ENCODE measurements at regions not wholly inside any gene's neighbourhood (a gene's known extent, or its start where the extent isn't known, plus 50 kb on each side); places are given as distances from the start of the nearest gene placed in this dataset.

- ATAC-seq, result no peak
- Histone ChIP-seq H3K27ac (ENCODE audit: extremely low read length, insufficient read depth, low read length) (no peak overlapping the region), H3K4me3 (replicated peaks in 1 of 3; ENCODE audit: insufficient read depth in 1 of 3, low read depth in 2 of 3, low read length in 3 of 3) (no peak overlapping the region), H4K20me1 (ENCODE audit: insufficient read depth, low read length) (no peaks in the 10 kb centered on the region), H3K36me3 (replicated peaks in 1 of 2; ENCODE audit: control insufficient read depth in 1 of 2, insufficient read depth in 2 of 2, low read length in 2 of 2) (no peaks in the 10 kb centered on the region), H3K27me3 (ENCODE audit: control insufficient read depth in 1 of 2, insufficient read depth in 2 of 2, low read length in 2 of 2) (peaks cover 1 to 5% of the 10 kb centered on the region in 2 experiments; a peak in 2 of 5 replicates), H3K4me1 (ENCODE audit: insufficient read depth, low read length) (no peaks in the 10 kb centered on the region), H3K9ac (ENCODE audit: insufficient read depth, low read depth, low read length) (no peak overlapping the region), H3K9me3 (ENCODE audit: low read length) (no peaks in the 10 kb centered on the region), H3K4me2 (ENCODE audit: low read depth, low read length) (no peak overlapping the region), H2AFZ (ENCODE audit: low read length) (no peak overlapping the region), H3K79me2 (ENCODE audit: insufficient read depth, low read length) (no peaks in the 10 kb centered on the region)
- in situ Hi-C loops (cut with HindIII; ENCODE audit: extremely low pct_ligation_motif_present, low pct_unique_long_range_greater_than_20kb) (loop anchor here (10.0 kb wide), 1 partner anchor 340 kb away; no protein-coding TSS in a partner anchor), intact Hi-C loops (cut with micrococcal nuclease; ENCODE audit: unreplicated experiment) (loop anchor here (2.0 kb wide), 1 partner anchor 266 kb away; no protein-coding TSS in a partner anchor)
- TF ChIP-seq PAF1 (CRISPR knock-in tag; IDR thresholded peaks at IDR 0.05), result no peak
- no peak for TF ChIP-seq HNF1B (CRISPR knock-in tag; IDR thresholded peaks at IDR 0.05)
- no peak for TF ChIP-seq HDAC6 (IDR thresholded peaks at IDR 0.05; ENCODE audit: low read depth, low read length)
- TF ChIP-seq ZNF230 (CRISPR knock-in tag; IDR thresholded peaks at IDR 0.05), result no peak
- BruUV-seq (replicated peaks), result no TSS peak
- no peak for DNase-seq (ENCODE audit: low spot score)
- 13% methylated on average over 4 of the region's 4 CpGs for WGBS (ENCODE audit: low lambda C conversion rate)
- FAIRE-seq, result no peak
- ChIA-PET POLR2A (no interaction called here), CTCF (ENCODE audit: low intra/inter-chr PET ratio, low total read pairs) (interaction anchor here (1.8 kb wide), 2 partner anchors 264 to 335 kb away, joined by 10 to 15 read pairs; no protein-coding TSS in a partner anchor)
Observed at GRCh38 chr11:112554586-112554985, 293.9 kb upstream of the PLET1 start.

- Histone ChIP-seq H3K9ac (ENCODE audit: insufficient read depth, low read depth, low read length) (no peak overlapping the region), H3K27me3 (ENCODE audit: control insufficient read depth in 1 of 2, insufficient read depth in 2 of 2, low read length in 2 of 2) (peaks cover 1 to 5% of the 10 kb centered on the region in 2 experiments; a peak in 2 of 5 replicates), H3K36me3 (replicated peaks in 1 of 2; ENCODE audit: control insufficient read depth in 1 of 2, insufficient read depth in 2 of 2, low read length in 2 of 2) (no peaks in the 10 kb centered on the region), H2AFZ (ENCODE audit: low read length) (no peak overlapping the region), H3K9me3 (ENCODE audit: low read length) (no peaks in the 10 kb centered on the region), H4K20me1 (ENCODE audit: insufficient read depth, low read length) (no peaks in the 10 kb centered on the region), H3K79me2 (ENCODE audit: insufficient read depth, low read length) (no peaks in the 10 kb centered on the region), H3K4me3 (replicated peaks in 1 of 3; ENCODE audit: insufficient read depth in 1 of 3, low read depth in 2 of 3, low read length in 3 of 3) (no peak overlapping the region), H3K27ac (ENCODE audit: extremely low read length, insufficient read depth, low read length) (no peak overlapping the region), H3K4me1 (ENCODE audit: insufficient read depth, low read length) (no peaks in the 10 kb centered on the region), H3K4me2 (ENCODE audit: low read depth, low read length) (no peak overlapping the region)
- POLR2A ChIA-PET, result no interaction called here
- BruUV-seq (replicated peaks), result no TSS peak
- CTCF ChIA-PET (ENCODE audit: low intra/inter-chr PET ratio, low total read pairs), result interaction anchor here (1.1 to 1.8 kb wide), 3 partner anchors 115 to 336 kb away, joined by 4 to 15 read pairs (median 10); no protein-coding TSS in a partner anchor
- ATAC-seq, result peak; percentile 95
- intact Hi-C loops (cut with micrococcal nuclease; ENCODE audit: unreplicated experiment), result loop anchor here (1.0 to 5.0 kb wide), 3 partner anchors 113 to 336 kb away; no protein-coding TSS in a partner anchor
- in situ Hi-C loops (cut with HindIII; ENCODE audit: extremely low pct_ligation_motif_present, low pct_unique_long_range_greater_than_20kb), result loop anchor here (5.0 to 10.0 kb wide), 2 partner anchors 268 to 341 kb away; no protein-coding TSS in a partner anchor
- 18% methylated on average over 3 of the region's 10 CpGs for WGBS (ENCODE audit: low lambda C conversion rate)
- FAIRE-seq, result peak; percentile 43
- peak; percentile 21 for DNase-seq (ENCODE audit: low spot score)
- no peak for TF ChIP-seq HDAC1 (CRISPR knock-in tag; IDR thresholded peaks at IDR 0.05)
- TF ChIP-seq SALL1 (CRISPR knock-in tag; IDR thresholded peaks at IDR 0.05), result peak; percentile 33; the same call in 1 of the 2 replicates
- 0 out of 2 replicates have a peak, but pooled peaks have one; percentile 7 for TF ChIP-seq ZNF331 (CRISPR knock-in tag; IDR thresholded peaks at IDR 0.05)
- peak; percentile 58 for TF ChIP-seq XRCC5 (optimal IDR thresholded peaks at IDR 0.05; ENCODE audit: low read length)
- no peak for TF ChIP-seq SCMH1 (CRISPR knock-in tag; IDR thresholded peaks at IDR 0.05; ENCODE audit: borderline replicate concordance)
- no peak for TF ChIP-seq TFE3 (CRISPR knock-in tag; IDR thresholded peaks at IDR 0.05)
- 0 out of 2 replicates have a peak, but pooled peaks have one; percentile 24 for TF ChIP-seq KDM2A (CRISPR knock-in tag; IDR thresholded peaks at IDR 0.05; ENCODE audit: borderline replicate concordance, low read depth)
- no peak for TF ChIP-seq HOXA9 (CRISPR knock-in tag; IDR thresholded peaks at IDR 0.05; ENCODE audit: borderline replicate concordance)
- peak; percentile 77 for TF ChIP-seq SMC3 (IDR thresholded peaks at IDR 0.05; ENCODE audit: low read length)
- peak; percentile 48; the same call in 1 of the 2 replicates for TF ChIP-seq ZFX (CRISPR knock-in tag; IDR thresholded peaks at IDR 0.05; ENCODE audit: low read depth)
- peak; percentile 61 for TF ChIP-seq STAG1 (CRISPR knock-in tag; IDR thresholded peaks at IDR 0.05)
Observed at GRCh38 chr11:112555491-112556364, 295.1 kb upstream of the PLET1 start.

Data from HepG2 (cell line).